GM23338 (cell line): ENCODE measurements at regions not wholly inside any gene's neighbourhood (a gene's known extent, or its start where the extent isn't known, plus 50 kb on each side); places are given as distances from the start of the nearest gene placed in this dataset.

Experiments
- ATAC-seq: fragments of 200-7000 bp; cut with Tn5 transposase; 3 replicates; pipeline ENCODE4 v1.9.1; 2020
- DNase-seq: peaks from one replicate; pipeline ENCODE4 v3.0.0-alpha.2; 2015; ENCODE audit warnings: low spot score
- H2AFZ ChIP-seq: fragments of 200-600 bp; sonication (generic); 2 replicates; pipeline ENCODE4 v1.8.0; 2016; ENCODE audit warnings: antibody characterized with exemption, mild to moderate bottlenecking, moderate library complexity
- H3F3A ChIP-seq: fragments of 200-600 bp; sonication (generic); replicated peaks from 2 replicates; pipeline ENCODE4 v1.8.0; 2017; ENCODE audit warnings: antibody characterized with exemption, mixed run types, low read depth
- H3K27ac ChIP-seq: fragments of 200-600 bp; sonication (generic); 2 replicates; pipeline ENCODE4 v1.6.1; 2016; ENCODE audit warnings: low read depth
- H3K27me3 ChIP-seq: fragments of 200-600 bp; sonication (generic); 2 replicates; pipeline ENCODE4 v1.8.0; 2016; ENCODE audit warnings: mild to moderate bottlenecking, mixed run types, moderate library complexity; ENCODE audit not compliant: insufficient read depth
- H3K36me3 ChIP-seq: fragments of 200-600 bp; sonication (generic); 2 replicates; pipeline ENCODE4 v1.8.0; 2016; ENCODE audit warnings: mild to moderate bottlenecking; ENCODE audit not compliant: insufficient read depth
- H3K4me1 ChIP-seq: fragments of 200-600 bp; sonication (generic); 2 replicates; pipeline ENCODE4 v1.8.0; 2016; ENCODE audit warnings: mild to moderate bottlenecking, moderate library complexity; ENCODE audit not compliant: insufficient read depth
- H3K4me2 ChIP-seq: fragments of 200-600 bp; sonication (generic); 2 replicates; pipeline ENCODE4 v1.7.1; 2017; ENCODE audit warnings: mixed run types
- H3K4me3 ChIP-seq: fragments of 200-600 bp; sonication (generic); 2 replicates; pipeline ENCODE4 v1.6.1; 2016; ENCODE audit warnings: mixed run types
- H3K79me2 ChIP-seq: fragments of 200-600 bp; sonication (generic); replicated peaks from 2 replicates; pipeline ENCODE4 v1.8.0; 2017; ENCODE audit warnings: mild to moderate bottlenecking; ENCODE audit not compliant: insufficient read depth
- H3K9me2 ChIP-seq: fragments of 200-600 bp; sonication (generic); 2 replicates; pipeline ENCODE4 v1.8.0; 2017; ENCODE audit not compliant: insufficient read depth
- H4K20me1 ChIP-seq: fragments of 200-600 bp; sonication (generic); replicated peaks from 2 replicates; pipeline ENCODE4 v1.8.0; 2017; ENCODE audit warnings: mild to moderate bottlenecking; ENCODE audit not compliant: insufficient read depth
- H3K27ac Mint-ChIP-seq: 2 replicates; pipeline ENCODE4 v1.8.0; 2020; ENCODE audit warnings: inconsistent platforms, mild to moderate bottlenecking, moderate library complexity, mixed read lengths
- H3K27me3 Mint-ChIP-seq: 3 replicates; pipeline ENCODE4 v1.8.0; 2022; ENCODE audit warnings: low read depth, mild to moderate bottlenecking, moderate library complexity, mixed read lengths, inconsistent platforms; ENCODE audit not compliant: insufficient read depth, poor library complexity
- H3K36me3 Mint-ChIP-seq: 3 replicates; pipeline ENCODE4 v1.8.0; 2021; ENCODE audit warnings: low read depth, mild to moderate bottlenecking, inconsistent platforms, moderate library complexity, mixed read lengths
- H3K4me1 Mint-ChIP-seq: 3 replicates; pipeline ENCODE4 v1.8.0; 2020; ENCODE audit warnings: mild to moderate bottlenecking, inconsistent platforms, mixed read lengths
- H3K4me3 Mint-ChIP-seq: 3 replicates; pipeline ENCODE4 v1.8.0; 2021; ENCODE audit warnings: moderate library complexity, mild to moderate bottlenecking, inconsistent platforms, mixed read lengths
- H3K9me3 Mint-ChIP-seq: 3 replicates; pipeline ENCODE4 v1.8.0; 2020; ENCODE audit warnings: moderate library complexity, mild to moderate bottlenecking, inconsistent platforms, mixed read lengths
- JUNB ChIP-seq: IDR thresholded peaks from one replicate; pipeline ENCODE4 v1.6.1; 2016; ENCODE audit warnings: antibody characterized with exemption; ENCODE audit not compliant: unreplicated experiment
- STAT1 ChIP-seq: IDR thresholded peaks from one replicate; pipeline ENCODE4 v1.6.1; 2016; ENCODE audit warnings: antibody characterized with exemption; ENCODE audit not compliant: unreplicated experiment
- ZNF114 ChIP-seq: fragments of 250-450 bp; sonication (Bioruptor Pico); IDR thresholded peaks from 2 replicates; pipeline ENCODE4 v1.5.0; 2020; ENCODE audit warnings: mild to moderate bottlenecking, moderate library complexity
- ZNF331 ChIP-seq: fragments of 250-450 bp; sonication (Bioruptor Pico); IDR thresholded peaks from 2 replicates; pipeline ENCODE4 v1.5.0; 2020; ENCODE audit warnings: low read depth, mild to moderate bottlenecking, moderate library complexity
- TF ChIP-seq, protein P1 (sequence below): IDR thresholded peaks from 2 replicates; pipeline ENCODE4 v1.6.1; 2016; ENCODE audit warnings: antibody characterized with exemption
- TF ChIP-seq, protein P2 (sequence below): fragments of 250-450 bp; sonication (Bioruptor Pico); IDR thresholded peaks from 2 replicates; pipeline ENCODE4 v1.5.0; 2020; ENCODE audit warnings: mild to moderate bottlenecking, moderate library complexity
- TF ChIP-seq, protein P3 (sequence below): IDR thresholded peaks from one replicate; pipeline ENCODE4 v1.6.1; 2018; ENCODE audit warnings: antibody characterized with exemption; ENCODE audit not compliant: unreplicated experiment

DNA sequence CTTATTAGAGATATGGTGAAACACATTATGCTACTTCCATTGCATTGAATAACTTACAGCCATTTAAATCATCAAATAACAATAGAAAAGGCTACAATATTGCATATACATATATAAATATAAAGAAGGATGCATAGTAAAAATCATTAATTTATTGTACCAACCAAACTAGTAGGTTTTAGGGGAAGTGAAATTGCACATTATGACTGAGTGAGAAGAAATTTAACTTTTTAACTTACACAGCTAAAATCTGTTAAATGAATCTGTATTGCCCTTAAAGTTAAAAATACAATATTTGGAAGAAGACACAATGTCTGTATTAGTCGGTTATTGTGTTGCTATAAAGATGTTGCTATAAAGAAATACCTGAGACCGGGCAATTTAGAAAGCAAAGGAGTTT lies 2073.7 kb upstream of the ACO1 start:
- no peak for TF ChIP-seq STAT1
- TF ChIP-seq, protein P1, sequence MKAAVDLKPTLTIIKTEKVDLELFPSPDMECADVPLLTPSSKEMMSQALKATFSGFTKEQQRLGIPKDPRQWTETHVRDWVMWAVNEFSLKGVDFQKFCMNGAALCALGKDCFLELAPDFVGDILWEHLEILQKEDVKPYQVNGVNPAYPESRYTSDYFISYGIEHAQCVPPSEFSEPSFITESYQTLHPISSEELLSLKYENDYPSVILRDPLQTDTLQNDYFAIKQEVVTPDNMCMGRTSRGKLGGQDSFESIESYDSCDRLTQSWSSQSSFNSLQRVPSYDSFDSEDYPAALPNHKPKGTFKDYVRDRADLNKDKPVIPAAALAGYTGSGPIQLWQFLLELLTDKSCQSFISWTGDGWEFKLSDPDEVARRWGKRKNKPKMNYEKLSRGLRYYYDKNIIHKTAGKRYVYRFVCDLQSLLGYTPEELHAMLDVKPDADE, result no peak
- no peak for TF ChIP-seq JUNB
- no peak for TF ChIP-seq ZNF331 (CRISPR knock-in tag)
- no peak for TF ChIP-seq ZNF114
- TF ChIP-seq, protein P2, sequence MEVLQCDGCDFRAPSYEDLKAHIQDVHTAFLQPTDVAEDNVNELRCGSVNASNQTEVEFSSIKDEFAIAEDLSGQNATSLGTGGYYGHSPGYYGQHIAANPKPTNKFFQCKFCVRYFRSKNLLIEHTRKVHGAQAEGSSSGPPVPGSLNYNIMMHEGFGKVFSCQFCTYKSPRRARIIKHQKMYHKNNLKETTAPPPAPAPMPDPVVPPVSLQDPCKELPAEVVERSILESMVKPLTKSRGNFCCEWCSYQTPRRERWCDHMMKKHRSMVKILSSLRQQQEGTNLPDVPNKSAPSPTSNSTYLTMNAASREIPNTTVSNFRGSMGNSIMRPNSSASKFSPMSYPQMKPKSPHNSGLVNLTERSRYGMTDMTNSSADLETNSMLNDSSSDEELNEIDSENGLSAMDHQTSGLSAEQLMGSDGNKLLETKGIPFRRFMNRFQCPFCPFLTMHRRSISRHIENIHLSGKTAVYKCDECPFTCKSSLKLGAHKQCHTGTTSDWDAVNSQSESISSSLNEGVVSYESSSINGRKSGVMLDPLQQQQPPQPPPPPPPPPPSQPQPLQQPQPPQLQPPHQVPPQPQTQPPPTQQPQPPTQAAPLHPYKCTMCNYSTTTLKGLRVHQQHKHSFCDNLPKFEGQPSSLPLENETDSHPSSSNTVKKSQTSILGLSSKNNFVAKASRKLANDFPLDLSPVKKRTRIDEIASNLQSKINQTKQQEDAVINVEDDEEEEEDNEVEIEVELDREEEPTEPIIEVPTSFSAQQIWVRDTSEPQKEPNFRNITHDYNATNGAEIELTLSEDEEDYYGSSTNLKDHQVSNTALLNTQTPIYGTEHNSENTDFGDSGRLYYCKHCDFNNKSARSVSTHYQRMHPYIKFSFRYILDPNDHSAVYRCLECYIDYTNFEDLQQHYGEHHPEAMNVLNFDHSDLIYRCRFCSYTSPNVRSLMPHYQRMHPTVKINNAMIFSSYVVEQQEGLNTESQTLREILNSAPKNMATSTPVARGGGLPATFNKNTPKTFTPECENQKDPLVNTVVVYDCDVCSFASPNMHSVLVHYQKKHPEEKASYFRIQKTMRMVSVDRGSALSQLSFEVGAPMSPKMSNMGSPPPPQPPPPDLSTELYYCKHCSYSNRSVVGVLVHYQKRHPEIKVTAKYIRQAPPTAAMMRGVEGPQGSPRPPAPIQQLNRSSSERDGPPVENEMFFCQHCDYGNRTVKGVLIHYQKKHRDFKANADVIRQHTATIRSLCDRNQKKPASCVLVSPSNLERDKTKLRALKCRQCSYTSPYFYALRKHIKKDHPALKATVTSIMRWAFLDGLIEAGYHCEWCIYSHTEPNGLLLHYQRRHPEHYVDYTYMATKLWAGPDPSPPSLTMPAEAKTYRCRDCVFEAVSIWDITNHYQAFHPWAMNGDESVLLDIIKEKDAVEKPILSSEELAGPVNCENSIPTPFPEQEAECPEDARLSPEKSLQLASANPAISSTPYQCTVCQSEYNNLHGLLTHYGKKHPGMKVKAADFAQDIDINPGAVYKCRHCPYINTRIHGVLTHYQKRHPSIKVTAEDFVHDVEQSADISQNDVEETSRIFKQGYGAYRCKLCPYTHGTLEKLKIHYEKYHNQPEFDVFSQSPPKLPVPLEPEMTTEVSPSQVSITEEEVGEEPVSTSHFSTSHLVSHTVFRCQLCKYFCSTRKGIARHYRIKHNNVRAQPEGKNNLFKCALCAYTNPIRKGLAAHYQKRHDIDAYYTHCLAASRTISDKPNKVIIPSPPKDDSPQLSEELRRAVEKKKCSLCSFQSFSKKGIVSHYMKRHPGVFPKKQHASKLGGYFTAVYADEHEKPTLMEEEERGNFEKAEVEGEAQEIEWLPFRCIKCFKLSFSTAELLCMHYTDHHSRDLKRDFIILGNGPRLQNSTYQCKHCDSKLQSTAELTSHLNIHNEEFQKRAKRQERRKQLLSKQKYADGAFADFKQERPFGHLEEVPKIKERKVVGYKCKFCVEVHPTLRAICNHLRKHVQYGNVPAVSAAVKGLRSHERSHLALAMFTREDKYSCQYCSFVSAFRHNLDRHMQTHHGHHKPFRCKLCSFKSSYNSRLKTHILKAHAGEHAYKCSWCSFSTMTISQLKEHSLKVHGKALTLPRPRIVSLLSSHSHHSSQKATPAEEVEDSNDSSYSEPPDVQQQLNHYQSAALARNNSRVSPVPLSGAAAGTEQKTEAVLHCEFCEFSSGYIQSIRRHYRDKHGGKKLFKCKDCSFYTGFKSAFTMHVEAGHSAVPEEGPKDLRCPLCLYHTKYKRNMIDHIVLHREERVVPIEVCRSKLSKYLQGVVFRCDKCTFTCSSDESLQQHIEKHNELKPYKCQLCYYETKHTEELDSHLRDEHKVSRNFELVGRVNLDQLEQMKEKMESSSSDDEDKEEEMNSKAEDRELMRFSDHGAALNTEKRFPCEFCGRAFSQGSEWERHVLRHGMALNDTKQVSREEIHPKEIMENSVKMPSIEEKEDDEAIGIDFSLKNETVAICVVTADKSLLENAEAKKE, result no peak
- TF ChIP-seq, protein P3, sequence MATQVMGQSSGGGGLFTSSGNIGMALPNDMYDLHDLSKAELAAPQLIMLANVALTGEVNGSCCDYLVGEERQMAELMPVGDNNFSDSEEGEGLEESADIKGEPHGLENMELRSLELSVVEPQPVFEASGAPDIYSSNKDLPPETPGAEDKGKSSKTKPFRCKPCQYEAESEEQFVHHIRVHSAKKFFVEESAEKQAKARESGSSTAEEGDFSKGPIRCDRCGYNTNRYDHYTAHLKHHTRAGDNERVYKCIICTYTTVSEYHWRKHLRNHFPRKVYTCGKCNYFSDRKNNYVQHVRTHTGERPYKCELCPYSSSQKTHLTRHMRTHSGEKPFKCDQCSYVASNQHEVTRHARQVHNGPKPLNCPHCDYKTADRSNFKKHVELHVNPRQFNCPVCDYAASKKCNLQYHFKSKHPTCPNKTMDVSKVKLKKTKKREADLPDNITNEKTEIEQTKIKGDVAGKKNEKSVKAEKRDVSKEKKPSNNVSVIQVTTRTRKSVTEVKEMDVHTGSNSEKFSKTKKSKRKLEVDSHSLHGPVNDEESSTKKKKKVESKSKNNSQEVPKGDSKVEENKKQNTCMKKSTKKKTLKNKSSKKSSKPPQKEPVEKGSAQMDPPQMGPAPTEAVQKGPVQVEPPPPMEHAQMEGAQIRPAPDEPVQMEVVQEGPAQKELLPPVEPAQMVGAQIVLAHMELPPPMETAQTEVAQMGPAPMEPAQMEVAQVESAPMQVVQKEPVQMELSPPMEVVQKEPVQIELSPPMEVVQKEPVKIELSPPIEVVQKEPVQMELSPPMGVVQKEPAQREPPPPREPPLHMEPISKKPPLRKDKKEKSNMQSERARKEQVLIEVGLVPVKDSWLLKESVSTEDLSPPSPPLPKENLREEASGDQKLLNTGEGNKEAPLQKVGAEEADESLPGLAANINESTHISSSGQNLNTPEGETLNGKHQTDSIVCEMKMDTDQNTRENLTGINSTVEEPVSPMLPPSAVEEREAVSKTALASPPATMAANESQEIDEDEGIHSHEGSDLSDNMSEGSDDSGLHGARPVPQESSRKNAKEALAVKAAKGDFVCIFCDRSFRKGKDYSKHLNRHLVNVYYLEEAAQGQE, result no peak
- no peak overlapping the region for H3K27ac Mint-ChIP-seq
- H3K9me2 ChIP-seq, result no peaks in the 10 kb centered on the region
- no peak overlapping the region for H3K27ac ChIP-seq
- no peaks in the 10 kb centered on the region for H3K4me1 ChIP-seq
- H3F3A ChIP-seq, result no peaks in the 10 kb centered on the region
- no peak overlapping the region for H3K4me3 ChIP-seq
- no peaks in the 10 kb centered on the region for H3K79me2 ChIP-seq
- DNase-seq (no peak), ATAC-seq (no peak)
- no peaks in the 10 kb centered on the region for H3K4me1 Mint-ChIP-seq
- no peak overlapping the region for H3K4me3 Mint-ChIP-seq
- no peaks in the 10 kb centered on the region for H3K27me3 ChIP-seq
- no peaks in the 10 kb centered on the region for H4K20me1 ChIP-seq
- no peak overlapping the region for H2AFZ ChIP-seq
- no peaks in the 10 kb centered on the region for H3K36me3 Mint-ChIP-seq
- H3K27me3 Mint-ChIP-seq, result peaks cover 2% of the 10 kb centered on the region
- H3K9me3 Mint-ChIP-seq, result no peaks in the 10 kb centered on the region
- no peak overlapping the region for H3K4me2 ChIP-seq
- no peaks in the 10 kb centered on the region for H3K36me3 ChIP-seq
